ENCODE measurements at regions not wholly inside any gene's neighbourhood (a gene's known extent, or its start where the extent isn't known, plus 50 kb on each side); places are given as distances from the start of the nearest gene placed in this dataset.

DNA sequence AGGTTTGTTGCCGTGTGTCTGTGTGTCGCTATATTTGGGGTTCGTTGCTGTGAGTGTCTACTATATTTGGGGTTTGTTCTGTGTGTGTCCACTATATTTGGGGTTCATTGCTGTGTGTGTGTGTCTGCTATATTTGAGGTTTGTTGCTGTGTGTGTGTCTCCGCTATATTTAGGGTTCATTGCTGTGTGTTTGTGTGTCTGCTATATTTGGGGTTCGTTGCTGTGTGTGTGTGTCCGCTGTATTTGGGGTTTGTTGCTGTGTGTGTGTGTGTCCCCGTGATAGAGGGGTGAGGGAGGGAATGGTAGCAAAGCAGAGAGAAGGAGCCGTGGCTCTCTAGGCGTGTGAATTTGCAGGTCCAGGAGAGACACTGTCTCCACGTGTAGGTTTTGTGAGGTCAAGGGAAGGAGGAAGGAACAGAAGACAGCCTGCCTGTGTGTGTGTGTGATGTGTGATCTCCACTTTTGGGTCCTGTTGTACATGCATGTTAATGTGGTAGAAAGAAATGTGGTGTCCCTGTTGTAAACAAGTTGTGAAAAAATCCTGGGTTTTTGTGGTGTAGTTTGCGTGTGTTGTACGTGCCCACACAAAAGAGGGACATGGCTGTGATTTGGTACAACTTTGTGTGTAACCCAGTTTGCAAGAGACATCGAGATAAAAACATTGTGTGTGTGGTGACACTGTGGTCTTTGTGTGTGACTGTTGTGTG lies 56.3 kb upstream of the ECE1 start:
- no peak for DNase-seq

DNA sequence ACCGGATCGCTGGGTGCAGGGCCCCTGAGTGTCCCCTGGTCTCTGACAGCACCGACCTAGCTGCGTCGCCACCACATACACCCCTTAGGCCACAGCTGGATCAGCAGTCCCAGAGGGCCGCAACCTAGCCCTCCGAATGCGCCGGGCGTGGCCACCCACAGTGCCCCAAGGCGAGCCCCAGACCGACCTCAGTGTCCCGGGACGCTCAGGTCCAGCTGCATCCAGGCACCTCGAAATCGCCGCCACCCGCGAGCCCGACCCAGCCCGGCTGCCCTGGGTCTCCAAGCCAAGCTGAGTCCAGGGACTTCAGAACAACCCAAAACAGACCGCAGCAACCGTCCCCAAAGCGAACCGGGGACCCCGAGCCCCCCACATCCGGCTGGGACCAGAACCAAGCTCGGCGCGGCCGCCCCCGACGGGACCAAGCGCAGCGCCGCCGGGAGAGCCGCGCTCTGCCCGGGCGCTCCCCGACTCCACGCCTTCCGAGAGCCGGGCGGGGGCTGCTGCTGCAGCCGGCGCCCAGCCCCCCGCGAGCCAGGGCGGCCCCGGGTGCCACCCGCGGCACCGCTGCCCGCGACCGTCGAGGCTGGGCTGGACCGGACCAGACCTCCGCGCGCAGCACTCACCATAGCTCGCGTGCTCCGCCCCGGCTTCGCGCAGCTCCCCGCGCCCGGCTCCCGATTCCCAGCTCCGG lies 54.6 kb upstream of the ECE1 start:
- no peak for DNase-seq

DNA sequence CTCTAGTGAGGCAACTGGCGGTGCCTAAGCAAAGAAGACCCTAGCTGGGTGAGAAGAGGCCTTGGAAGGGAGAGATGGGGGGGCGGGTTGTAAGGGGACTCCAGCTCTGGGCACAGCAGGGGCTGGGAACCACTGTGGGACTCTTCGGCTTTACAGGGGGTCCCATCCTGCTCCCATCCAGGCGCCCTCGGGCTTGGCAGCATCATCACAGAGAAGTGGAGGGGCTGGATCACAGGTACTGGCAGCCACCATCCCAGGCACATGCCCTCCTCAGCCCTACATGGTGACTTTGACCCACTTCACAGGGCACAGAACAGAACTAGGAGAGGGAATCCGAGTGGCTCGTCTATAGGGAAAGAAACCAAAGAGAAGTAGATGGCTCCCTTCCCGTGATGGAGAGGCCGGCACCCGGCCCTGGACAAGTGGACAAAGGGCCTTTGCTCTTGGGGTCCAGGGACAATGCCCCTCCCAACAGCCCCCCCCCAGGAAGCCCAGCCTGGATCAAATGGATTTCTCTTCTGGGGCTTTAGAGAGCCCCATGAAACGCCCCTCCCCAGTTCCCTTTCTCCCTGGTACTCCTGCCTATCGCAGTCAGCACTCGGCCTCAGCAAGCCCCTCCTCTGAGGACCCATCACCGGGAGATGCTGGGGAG lies 54.0 kb upstream of the ECE1 start:
- DNase-seq: no peak

DNA sequence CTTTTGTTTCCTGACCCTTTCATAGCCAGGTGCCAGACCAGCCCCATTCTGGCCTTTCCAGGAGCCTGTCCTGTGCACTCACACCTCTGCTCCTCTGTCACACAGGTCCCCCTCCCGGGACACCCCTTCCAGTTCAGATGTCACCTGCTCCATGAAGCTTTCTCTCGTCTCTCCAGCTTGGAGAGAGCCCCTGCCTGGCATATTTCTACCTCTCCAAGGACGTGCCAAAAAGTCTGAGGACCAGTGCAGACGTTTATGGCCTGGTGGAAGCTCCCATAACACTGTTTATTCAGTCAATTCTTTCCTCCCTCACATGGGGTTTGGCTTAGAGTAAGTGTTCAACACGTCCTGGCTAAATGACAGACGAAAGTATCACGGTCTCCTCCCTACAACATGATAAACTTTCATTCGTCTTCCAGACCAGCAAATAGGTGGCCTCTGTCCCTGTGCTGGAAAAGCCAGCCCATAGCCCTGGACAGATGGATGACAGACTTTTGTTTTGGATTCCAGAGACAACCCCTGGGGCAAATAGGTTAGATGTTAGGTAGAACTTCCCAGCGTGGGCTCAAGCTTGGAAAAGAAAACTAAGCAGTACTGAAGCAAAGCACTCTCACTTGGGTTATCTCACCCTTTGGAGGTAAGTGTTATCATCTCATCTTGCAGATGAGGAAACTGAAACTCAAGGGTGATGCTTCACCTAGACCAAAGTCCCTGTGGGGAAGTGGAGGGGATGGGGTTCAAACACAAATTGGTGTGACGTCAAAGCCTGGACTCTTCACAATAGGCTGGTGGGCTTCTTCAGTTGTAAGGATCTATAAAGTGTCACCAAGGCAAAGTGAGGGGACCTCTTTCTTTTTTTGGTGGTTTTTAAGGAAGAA lies 52.9 kb upstream of the ECE1 start:
- peak; percentile 46 for DNase-seq

DNA sequence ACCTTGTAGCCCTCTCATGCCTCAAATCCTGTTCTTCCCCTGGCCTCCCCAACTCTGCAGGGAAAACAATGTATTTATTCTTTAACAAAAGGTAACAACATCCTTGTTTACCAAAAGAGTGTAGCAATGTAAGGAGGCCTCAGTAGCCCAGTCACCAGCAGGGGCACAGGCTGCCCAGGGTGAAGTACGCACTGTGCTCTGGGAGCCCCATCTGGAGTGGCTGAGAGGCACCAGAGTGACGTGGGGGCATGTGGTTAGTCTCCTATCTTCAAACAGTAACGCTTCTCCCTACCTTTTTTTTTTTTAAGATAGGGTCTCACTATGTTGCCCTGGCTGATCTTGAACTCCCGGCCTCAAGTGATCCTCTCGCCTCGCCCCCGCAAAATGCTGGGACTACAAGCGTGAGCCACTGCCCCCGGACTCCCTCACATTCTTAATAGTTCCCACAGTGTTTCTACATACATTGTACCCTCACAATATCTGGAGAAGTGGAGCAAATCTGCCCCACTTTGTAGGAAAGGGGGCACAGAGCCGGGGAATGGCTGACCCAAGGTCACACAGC lies 51.3 kb upstream of the ECE1 start:
- no peak for DNase-seq

DNA sequence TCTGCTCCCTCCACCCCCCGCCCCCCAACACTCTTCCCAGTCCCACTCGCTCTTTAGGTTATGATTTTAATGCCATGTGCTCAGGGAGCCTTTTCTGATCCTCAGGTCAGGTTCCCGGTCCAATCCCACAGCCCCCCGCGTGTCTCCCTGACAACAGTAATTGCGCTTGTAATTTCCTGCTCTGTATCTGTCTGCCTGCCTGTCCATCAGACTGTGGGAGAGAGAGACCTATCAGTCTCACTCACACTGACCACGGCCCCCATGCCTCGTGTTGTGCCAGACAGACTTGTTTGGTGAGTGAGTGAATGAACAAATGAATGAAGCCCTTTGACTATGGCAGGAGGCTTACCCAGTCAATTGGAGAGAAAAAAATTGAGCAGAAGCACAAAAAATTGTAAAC lies 50.8 kb upstream of the ECE1 start:
- no peak for DNase-seq

DNA sequence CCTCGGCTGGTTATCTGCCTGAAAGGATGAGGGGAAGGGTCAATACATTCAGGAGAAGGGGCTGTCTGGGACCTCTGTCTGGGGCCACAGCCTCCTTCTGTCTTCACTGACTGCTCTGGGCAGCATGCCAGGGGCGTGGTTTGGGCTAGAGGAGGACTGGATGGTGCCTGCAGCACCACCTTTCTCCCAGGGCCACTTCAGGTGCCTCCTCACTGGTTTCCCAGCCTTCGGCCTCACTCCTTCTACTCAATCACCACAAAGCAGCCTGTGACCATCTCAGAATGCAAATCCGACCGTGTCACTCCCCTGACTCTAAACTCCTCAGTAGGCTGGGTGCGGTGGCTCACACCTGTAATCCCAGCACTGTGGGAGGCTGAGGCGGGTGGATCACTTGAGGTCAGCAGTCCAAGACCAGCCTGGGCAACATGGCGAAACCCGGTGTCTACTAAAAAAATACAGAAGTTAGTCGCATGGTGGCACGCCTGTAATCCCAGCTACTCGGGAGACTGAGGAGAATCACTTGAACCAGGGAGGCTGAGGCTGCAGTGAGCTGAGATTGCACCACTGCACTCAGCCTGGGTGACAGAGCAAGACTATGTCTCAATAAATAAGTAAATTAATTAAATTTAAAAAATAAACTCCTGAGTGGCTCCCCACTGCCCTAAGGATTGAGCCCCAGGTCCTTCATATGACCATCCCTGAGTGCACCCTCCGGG lies 50.1 kb upstream of the ECE1 start:
- no peak for DNase-seq
